LHCN-M2 (cell line): ENCODE measurements at regions not wholly inside any gene's neighbourhood (a gene's known extent, or its start where the extent isn't known, plus 50 kb on each side); places are given as distances from the start of the nearest gene placed in this dataset.

Experiments
- DNase-seq: peaks from one replicate; pipeline ENCODE4 v3.0.0-alpha.2; 2012; ENCODE audit warnings: low read depth

GRCh38 chr2:151197184-151198108 lies 64.2 kb downstream of the RBM43 start:
- DNase-seq = no peak

- no peak for DNase-seq
Observed at GRCh38 chr2:151193576-151193975, 68.1 kb downstream of the RBM43 start.

- DNase-seq = no peak
Observed at GRCh38 chr2:151192681-151193080, 69.0 kb downstream of the RBM43 start.

GRCh38 chr2:151191001-151191400 lies 70.7 kb downstream of the RBM43 start:
- no peak for DNase-seq

GRCh38 chr2:151189125-151189524 lies 72.5 kb downstream of the RBM43 start:
- no peak for DNase-seq

- no peak for DNase-seq
Observed at GRCh38 chr2:151186011-151186410, 75.7 kb downstream of the RBM43 start.

GRCh38 chr2:151182899-151183809 lies 78.5 kb downstream of the RBM43 start:
- no peak for DNase-seq

- no peak for DNase-seq
Observed at GRCh38 chr2:151182396-151182795, 79.3 kb downstream of the RBM43 start.

GRCh38 chr2:151181524-151181923 lies 80.1 kb downstream of the RBM43 start:
- DNase-seq = no peak

- no peak for DNase-seq
Observed at GRCh38 chr2:151180123-151180522, 81.5 kb downstream of the RBM43 start.

GRCh38 chr2:151178207-151178606 lies 83.5 kb downstream of the RBM43 start:
- DNase-seq = no peak

GRCh38 chr2:151177756-151178155 lies 83.9 kb downstream of the RBM43 start:
- no peak for DNase-seq

- no peak for DNase-seq
Observed at GRCh38 chr2:151176661-151177060, 85.0 kb downstream of the RBM43 start.

- DNase-seq = no peak
Observed at GRCh38 chr2:151175864-151176263, 85.8 kb downstream of the RBM43 start.

- DNase-seq = no peak
Observed at GRCh38 chr2:151174127-151174526, 87.5 kb downstream of the RBM43 start.

GRCh38 chr2:151171186-151171585 lies 90.5 kb downstream of the RBM43 start:
- no peak for DNase-seq

GRCh38 chr2:151166410-151166809 lies 95.3 kb downstream of the RBM43 start:
- DNase-seq = no peak

- DNase-seq = no peak
Observed at GRCh38 chr2:151165105-151165684, 96.5 kb downstream of the RBM43 start.

GRCh38 chr2:151161821-151162551 lies 99.7 kb downstream of the RBM43 start:
- DNase-seq = peak; percentile 47

GRCh38 chr2:151159109-151159662 lies 102.5 kb downstream of the RBM43 start:
- DNase-seq = peak; percentile 22
